HepG2 (cell line): ENCODE measurements at regions not wholly inside any gene's neighbourhood (a gene's known extent, or its start where the extent isn't known, plus 50 kb on each side); places are given as distances from the start of the nearest gene placed in this dataset.

Source experiments
- ADNP ChIP-seq: sonication (generic); formaldehyde crosslinking; IDR thresholded peaks from 2 replicates; pipeline ENCODE4 v1.4.0; 2020; ENCODE audit warnings: missing genetic modification reagents
- DMAP1 ChIP-seq: IDR thresholded peaks from 2 replicates; pipeline ENCODE4 v1.6.1; 2016
- MTF2 ChIP-seq: sonication (generic); formaldehyde crosslinking; IDR thresholded peaks from 2 replicates; pipeline ENCODE4 v1.5.0; 2020; ENCODE audit warnings: missing genetic modification reagents, borderline replicate concordance
- SIX1 ChIP-seq: sonication (generic); formaldehyde crosslinking; IDR thresholded peaks from 2 replicates; pipeline ENCODE4 v1.4.0; 2020; ENCODE audit warnings: missing genetic modification reagents, borderline replicate concordance
- ZFYVE20 ChIP-seq: sonication (generic); formaldehyde crosslinking; IDR thresholded peaks from 2 replicates; pipeline ENCODE4 v1.8.0; 2023; ENCODE audit warnings: low read depth, mild to moderate bottlenecking, moderate library complexity, missing genetic modification reagents, borderline replicate concordance
- ZNF746 ChIP-seq: sonication (generic); formaldehyde crosslinking; IDR thresholded peaks from 2 replicates; pipeline ENCODE4 v1.8.0; 2022; ENCODE audit warnings: mild to moderate bottlenecking, missing genetic modification reagents
- TF ChIP-seq, protein P1 (sequence below): sonication (generic); formaldehyde crosslinking; IDR thresholded peaks from 2 replicates; pipeline ENCODE4 v1.4.0; 2020; ENCODE audit warnings: missing genetic modification reagents
- TF ChIP-seq, protein P2 (sequence below): sonication (generic); formaldehyde crosslinking; IDR thresholded peaks from 2 replicates; pipeline ENCODE4 v1.8.0; 2022; ENCODE audit warnings: mild to moderate bottlenecking, missing genetic modification reagents, moderate library complexity
- TF ChIP-seq, protein P3 (sequence below): IDR thresholded peaks from 2 replicates; pipeline ENCODE4 v1.6.1; 2016; ENCODE audit warnings: missing compliant biosample characterization, missing genetic modification reagents, borderline replicate concordance
- TF ChIP-seq, protein P4 (sequence below): IDR thresholded peaks from 2 replicates; pipeline ENCODE4 v1.6.1; 2016; ENCODE audit warnings: control low read depth
- TF ChIP-seq, protein P5 (sequence below): sonication (generic); formaldehyde crosslinking; IDR thresholded peaks from 2 replicates; pipeline ENCODE4 v1.8.0; 2023; ENCODE audit warnings: mild to moderate bottlenecking, missing genetic modification reagents
- TF ChIP-seq, protein P6 (sequence below), 2 experiments: fragments of 450-650 bp in 1 of 2; sonication (generic) in 1 of 2; formaldehyde crosslinking in 1 of 2; IDR thresholded peaks; 2 replicates each; pipeline versions ENCODE4 v1.6.1 to v1.8.0; 2016 to 2022; ENCODE audit warnings: antibody characterized with exemption in 1 of 2, mild to moderate bottlenecking in 1 of 2, missing genetic modification reagents in 1 of 2

DNA sequence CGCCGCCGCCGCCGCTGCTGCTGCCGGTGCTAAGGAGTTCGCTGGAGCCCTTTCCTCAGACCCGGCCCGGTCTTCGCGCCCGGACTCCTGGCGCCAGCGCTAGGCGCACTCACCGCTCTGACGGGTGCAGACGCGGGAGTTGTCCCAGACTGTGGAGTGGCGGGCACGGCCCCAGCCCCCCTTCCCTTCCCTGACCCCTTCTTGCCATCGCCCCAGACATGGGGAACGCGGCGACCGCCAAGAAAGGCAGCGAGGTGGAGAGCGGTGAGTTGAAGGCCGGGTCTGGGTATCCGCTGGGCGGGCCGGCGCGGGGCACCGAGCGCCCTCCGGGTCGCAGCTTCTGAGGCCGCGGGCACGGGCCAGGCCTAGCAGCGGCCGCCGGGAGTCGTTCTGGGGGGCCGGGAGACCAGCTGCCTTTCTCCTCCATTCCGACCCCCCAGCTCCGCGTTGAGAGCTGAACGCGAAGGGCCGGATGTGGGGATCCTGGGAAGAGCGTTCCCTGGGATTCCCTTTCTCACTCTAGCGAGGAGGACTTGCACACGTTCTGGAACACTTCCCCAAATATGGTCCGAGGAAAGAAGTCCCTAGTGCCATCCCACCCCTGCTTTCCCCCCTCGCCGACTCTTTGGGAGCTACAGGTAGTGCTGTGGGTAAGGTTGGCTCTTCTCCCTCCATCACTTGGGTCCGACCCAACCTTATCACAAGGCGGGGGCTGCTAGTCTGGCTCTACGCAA lies 65.8 kb upstream of the PRKACB start (continued):
- TF ChIP-seq, protein P1, sequence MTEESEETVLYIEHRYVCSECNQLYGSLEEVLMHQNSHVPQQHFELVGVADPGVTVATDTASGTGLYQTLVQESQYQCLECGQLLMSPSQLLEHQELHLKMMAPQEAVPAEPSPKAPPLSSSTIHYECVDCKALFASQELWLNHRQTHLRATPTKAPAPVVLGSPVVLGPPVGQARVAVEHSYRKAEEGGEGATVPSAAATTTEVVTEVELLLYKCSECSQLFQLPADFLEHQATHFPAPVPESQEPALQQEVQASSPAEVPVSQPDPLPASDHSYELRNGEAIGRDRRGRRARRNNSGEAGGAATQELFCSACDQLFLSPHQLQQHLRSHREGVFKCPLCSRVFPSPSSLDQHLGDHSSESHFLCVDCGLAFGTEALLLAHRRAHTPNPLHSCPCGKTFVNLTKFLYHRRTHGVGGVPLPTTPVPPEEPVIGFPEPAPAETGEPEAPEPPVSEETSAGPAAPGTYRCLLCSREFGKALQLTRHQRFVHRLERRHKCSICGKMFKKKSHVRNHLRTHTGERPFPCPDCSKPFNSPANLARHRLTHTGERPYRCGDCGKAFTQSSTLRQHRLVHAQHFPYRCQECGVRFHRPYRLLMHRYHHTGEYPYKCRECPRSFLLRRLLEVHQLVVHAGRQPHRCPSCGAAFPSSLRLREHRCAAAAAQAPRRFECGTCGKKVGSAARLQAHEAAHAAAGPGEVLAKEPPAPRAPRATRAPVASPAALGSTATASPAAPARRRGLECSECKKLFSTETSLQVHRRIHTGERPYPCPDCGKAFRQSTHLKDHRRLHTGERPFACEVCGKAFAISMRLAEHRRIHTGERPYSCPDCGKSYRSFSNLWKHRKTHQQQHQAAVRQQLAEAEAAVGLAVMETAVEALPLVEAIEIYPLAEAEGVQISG (CRISPR knock-in tag): peak; percentile 4; the same call in 1 of the 2 replicates
- TF ChIP-seq, protein P2, sequence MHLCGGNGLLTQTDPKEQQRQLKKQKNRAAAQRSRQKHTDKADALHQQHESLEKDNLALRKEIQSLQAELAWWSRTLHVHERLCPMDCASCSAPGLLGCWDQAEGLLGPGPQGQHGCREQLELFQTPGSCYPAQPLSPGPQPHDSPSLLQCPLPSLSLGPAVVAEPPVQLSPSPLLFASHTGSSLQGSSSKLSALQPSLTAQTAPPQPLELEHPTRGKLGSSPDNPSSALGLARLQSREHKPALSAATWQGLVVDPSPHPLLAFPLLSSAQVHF (CRISPR knock-in tag): no peak
- TF ChIP-seq ZFYVE20 (CRISPR knock-in tag): no peak
- TF ChIP-seq, protein P3, sequence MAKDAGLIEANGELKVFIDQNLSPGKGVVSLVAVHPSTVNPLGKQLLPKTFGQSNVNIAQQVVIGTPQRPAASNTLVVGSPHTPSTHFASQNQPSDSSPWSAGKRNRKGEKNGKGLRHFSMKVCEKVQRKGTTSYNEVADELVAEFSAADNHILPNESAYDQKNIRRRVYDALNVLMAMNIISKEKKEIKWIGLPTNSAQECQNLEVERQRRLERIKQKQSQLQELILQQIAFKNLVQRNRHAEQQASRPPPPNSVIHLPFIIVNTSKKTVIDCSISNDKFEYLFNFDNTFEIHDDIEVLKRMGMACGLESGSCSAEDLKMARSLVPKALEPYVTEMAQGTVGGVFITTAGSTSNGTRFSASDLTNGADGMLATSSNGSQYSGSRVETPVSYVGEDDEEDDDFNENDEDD (CRISPR knock-in tag): no peak
- TF ChIP-seq SIX1: no peak
- TF ChIP-seq, protein P4, sequence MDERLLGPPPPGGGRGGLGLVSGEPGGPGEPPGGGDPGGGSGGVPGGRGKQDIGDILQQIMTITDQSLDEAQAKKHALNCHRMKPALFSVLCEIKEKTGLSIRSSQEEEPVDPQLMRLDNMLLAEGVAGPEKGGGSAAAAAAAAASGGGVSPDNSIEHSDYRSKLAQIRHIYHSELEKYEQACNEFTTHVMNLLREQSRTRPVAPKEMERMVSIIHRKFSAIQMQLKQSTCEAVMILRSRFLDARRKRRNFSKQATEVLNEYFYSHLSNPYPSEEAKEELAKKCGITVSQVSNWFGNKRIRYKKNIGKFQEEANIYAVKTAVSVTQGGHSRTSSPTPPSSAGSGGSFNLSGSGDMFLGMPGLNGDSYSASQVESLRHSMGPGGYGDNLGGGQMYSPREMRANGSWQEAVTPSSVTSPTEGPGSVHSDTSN (CRISPR knock-in tag): no peak
- TF ChIP-seq, protein P5, sequence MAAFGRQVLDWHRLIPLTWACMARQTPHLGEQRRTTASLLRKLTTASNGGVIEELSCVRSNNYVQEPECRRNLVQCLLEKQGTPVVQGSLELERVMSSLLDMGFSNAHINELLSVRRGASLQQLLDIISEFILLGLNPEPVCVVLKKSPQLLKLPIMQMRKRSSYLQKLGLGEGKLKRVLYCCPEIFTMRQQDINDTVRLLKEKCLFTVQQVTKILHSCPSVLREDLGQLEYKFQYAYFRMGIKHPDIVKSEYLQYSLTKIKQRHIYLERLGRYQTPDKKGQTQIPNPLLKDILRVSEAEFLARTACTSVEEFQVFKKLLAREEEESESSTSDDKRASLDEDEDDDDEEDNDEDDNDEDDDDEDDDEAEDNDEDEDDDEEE (CRISPR knock-in tag): no peak
- TF ChIP-seq, protein P6, sequence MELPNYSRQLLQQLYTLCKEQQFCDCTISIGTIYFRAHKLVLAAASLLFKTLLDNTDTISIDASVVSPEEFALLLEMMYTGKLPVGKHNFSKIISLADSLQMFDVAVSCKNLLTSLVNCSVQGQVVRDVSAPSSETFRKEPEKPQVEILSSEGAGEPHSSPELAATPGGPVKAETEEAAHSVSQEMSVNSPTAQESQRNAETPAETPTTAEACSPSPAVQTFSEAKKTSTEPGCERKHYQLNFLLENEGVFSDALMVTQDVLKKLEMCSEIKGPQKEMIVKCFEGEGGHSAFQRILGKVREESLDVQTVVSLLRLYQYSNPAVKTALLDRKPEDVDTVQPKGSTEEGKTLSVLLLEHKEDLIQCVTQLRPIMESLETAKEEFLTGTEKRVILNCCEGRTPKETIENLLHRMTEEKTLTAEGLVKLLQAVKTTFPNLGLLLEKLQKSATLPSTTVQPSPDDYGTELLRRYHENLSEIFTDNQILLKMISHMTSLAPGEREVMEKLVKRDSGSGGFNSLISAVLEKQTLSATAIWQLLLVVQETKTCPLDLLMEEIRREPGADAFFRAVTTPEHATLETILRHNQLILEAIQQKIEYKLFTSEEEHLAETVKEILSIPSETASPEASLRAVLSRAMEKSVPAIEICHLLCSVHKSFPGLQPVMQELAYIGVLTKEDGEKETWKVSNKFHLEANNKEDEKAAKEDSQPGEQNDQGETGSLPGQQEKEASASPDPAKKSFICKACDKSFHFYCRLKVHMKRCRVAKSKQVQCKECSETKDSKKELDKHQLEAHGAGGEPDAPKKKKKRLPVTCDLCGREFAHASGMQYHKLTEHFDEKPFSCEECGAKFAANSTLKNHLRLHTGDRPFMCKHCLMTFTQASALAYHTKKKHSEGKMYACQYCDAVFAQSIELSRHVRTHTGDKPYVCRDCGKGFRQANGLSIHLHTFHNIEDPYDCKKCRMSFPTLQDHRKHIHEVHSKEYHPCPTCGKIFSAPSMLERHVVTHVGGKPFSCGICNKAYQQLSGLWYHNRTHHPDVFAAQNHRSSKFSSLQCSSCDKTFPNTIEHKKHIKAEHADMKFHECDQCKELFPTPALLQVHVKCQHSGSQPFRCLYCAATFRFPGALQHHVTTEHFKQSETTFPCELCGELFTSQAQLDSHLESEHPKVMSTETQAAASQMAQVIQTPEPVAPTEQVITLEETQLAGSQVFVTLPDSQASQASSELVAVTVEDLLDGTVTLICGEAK (IDR thresholded peaks at IDR 0.05): no peak
- TF ChIP-seq, protein P6 (CRISPR knock-in tag; IDR thresholded peaks at IDR 0.05): no peak; the same call in 1 of the 2 replicates
- 0 out of 2 replicates have a peak, but pooled peaks have one; percentile 24 for TF ChIP-seq ZNF746 (CRISPR knock-in tag)
- no peak for TF ChIP-seq ADNP (CRISPR knock-in tag)
- TF ChIP-seq DMAP1 (CRISPR knock-in tag): no peak
- TF ChIP-seq MTF2: no peak
